ENCODE measurements at regions not wholly inside any gene's neighbourhood (a gene's known extent, or its start where the extent isn't known, plus 50 kb on each side); places are given as distances from the start of the nearest gene placed in this dataset.
A peak's percentile ranks its signal among the peaks of the same experiment; 100 is the strongest.

DNA sequence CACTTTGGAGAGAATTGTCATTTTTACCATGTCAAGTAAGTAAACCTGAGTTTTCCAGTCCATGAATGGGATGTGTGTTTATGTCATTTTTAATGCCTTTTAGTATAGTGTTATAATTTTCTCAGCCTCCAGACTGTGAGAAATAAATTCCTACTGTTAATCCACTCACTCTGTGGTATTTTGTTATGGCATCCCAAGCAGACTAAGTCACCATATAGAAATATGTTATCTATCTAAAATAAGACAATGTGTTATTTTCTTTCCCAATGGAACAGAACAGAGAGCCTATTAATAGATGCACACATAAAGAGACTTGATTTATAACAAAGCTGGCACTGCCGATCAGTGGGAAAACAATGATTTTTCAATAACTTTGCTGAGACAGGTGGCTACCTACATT, 70.2 kb upstream of the SLC4A11 start:
- DNase-seq = no peak

DNA sequence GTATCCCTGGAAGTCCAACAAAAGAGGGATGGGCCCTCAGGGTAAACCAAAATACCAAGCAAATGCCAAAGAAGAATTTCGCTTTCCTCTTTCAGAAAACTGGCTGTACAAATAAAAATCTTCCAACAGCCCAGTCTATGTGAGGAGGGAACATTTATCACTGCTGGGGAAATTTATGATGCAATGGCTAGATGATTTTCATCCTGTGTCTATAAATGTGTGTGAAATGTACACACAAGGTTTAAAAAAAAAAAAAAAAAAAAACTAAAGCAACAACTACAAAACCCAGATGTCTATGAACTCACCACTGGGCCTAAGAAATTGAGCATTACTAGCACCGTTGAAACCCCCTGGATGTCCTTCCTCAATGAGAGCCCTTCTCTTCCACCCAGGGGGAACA, 68.7 kb upstream of the SLC4A11 start:
- peak; percentile 27 to 59 (median 41) for DNase-seq

DNA sequence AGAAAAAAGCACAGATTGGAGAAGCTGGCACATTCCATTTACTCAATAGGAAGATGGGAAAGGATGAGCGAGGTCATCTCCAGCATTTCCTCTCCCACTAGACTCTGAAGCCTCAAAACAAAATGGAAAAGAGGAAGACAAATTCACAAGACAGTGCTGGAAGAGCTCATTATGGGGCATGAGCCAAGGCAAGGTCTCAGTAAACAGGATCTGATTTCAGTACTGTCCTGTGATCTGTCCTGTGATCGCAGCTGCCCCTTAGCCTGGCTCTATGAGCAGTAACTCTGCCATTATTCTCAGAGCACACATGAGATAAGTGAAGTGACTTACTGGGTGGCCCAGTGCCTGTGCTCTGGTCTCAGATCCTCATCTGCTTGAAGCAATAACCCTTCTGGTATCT, 68.1 kb upstream of the SLC4A11 start:
- DNase-seq = peak; percentile 58 to 75 (median 71)

DNA sequence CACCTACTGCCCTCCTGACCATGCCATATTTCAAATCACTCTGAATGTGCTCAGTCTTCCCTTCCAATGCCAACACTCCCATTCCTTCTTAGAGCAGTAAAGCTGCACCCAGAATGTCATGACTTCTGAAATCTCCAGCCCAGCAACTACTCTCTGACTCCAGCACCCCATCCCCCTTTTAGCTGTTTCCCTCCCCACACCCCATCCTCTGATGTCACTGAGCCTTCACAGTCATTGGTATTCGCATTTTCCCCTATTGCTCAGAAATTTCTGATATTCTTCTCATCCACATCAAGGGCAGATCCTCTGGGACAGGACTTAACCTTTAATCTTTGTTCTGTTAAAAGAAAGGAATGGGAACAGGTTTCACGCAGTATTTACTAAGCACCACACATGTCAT, 67.1 kb upstream of the SLC4A11 start:
- peak in 1 of 3 donors; percentile 26 for DNase-seq

DNA sequence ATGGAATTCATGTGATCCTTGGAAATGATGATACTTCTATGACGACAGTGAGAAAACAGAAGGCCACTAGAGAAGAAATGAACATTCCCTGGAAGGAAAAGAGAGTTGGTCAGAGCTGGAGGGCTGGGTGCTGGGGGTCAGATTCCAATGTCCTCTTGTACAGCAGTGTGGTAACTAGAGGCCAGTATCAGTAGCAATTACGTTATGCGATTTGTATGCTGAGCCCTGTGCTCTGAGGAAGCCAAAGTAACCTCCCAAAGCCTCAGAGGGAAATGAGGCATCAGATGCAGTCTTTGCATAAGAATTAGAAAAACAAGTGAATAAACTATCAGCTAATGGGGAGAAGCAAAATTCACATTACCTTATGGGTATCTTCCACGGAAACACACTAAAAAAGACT, 65.5 kb upstream of the SLC4A11 start:
- no peak for DNase-seq

DNA sequence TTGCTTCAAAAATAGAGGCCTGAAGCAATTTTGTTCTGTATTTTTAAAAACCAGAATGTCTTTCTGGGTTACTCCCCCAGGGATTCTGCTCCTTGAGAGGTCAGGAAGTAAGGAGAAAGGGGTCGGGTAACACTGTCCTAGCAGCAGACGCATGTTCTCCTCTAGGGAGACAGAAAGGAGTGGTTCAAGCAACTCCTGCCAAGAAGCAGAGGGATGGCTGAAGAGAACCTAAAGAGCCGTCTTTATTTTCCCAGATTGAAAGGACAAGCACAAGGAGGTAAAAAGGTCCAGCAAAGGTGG, 58.0 kb upstream of the SLC4A11 start:
- no peak for DNase-seq

DNA sequence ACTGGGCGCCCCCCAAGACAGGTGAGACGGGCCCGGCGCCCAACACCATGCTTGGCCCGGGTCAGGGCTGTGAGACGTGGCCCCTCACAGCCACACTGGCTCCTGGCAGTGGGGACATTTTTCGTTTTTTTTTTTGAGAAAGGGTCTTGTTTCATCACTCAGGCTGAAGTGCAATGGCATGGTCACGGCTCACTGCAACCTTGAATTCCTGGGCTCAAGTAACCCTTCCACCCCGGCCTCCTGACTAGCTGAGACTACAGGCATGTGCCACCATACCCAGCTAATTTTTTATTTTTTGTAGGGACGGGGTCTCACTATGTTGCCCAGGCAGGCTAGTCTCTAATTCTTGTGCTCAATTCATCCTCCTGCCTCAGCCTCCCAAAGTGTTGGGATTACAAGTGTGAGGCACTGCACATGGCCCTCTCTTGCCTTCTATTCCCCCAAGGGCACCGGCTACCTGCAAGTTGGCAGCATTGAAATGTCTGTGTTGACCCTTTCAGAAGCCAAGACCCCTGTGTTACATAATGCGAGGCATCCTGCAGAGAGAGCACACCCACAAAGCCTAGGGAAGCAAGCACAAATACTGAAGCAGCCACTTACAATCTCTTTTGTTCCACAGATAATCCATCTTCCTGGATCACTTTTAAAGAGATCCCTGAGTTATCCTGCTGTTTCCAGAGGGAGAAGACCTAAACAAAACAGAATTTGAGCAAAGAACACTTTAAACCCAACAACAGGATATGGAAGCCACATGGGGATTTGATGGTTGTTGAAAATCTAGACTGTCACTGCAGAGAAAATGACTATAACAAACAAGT, 57.5 kb upstream of the SLC4A11 start:
- DNase-seq = no peak

Data from suppressor macrophage treated with lipopolysaccharide for 1 hour (primary cell).